Hepatocyte (in vitro differentiated cells): ENCODE measurements at regions not wholly inside any gene's neighbourhood (a gene's known extent, or its start where the extent isn't known, plus 50 kb on each side); places are given as distances from the start of the nearest gene placed in this dataset.

ENCODE experiments used
- DNase-seq: peaks from one replicate; pipeline ENCODE4 v3.0.0-alpha.2; 2016; ENCODE audit warnings: low spot score
- H2AFZ ChIP-seq: fragments of 200-600 bp; sonication (generic); 2 replicates; pipeline ENCODE4 v1.6.0; 2016; ENCODE audit warnings: antibody characterized with exemption, mild to moderate bottlenecking
- H3K27ac ChIP-seq: fragments of 200-600 bp; sonication (generic); 2 replicates; pipeline ENCODE4 v1.5.1; 2016; ENCODE audit warnings: mild to moderate bottlenecking
- H3K27me3 ChIP-seq: fragments of 200-600 bp; sonication (generic); 2 replicates; pipeline ENCODE4 v1.6.1; 2016
- H3K36me3 ChIP-seq: fragments of 200-600 bp; sonication (generic); replicated peaks from 2 replicates; pipeline ENCODE4 v1.5.1; 2016; ENCODE audit warnings: low read depth; ENCODE audit not compliant: insufficient read depth
- H3K4me1 ChIP-seq: fragments of 200-600 bp; sonication (generic); 2 replicates; pipeline ENCODE4 v1.5.1; 2016; ENCODE audit warnings: mild to moderate bottlenecking, moderate library complexity; ENCODE audit not compliant: insufficient read depth
- H3K4me2 ChIP-seq: fragments of 200-600 bp; sonication (generic); 2 replicates; pipeline ENCODE4 v1.6.0; 2016
- H3K4me3 ChIP-seq: fragments of 200-600 bp; sonication (generic); 2 replicates; pipeline ENCODE4 v1.5.1; 2016; ENCODE audit warnings: mild to moderate bottlenecking
- H3K79me2 ChIP-seq: fragments of 200-600 bp; sonication (generic); 2 replicates; pipeline ENCODE4 v1.6.0; 2017; ENCODE audit warnings: mild to moderate bottlenecking
- H3K9me2 ChIP-seq: fragments of 200-600 bp; sonication (generic); replicated peaks from 2 replicates; pipeline ENCODE4 v1.6.0; 2017; ENCODE audit warnings: mild to moderate bottlenecking; ENCODE audit not compliant: insufficient read depth
- H3K9me3 ChIP-seq: fragments of 200-600 bp; sonication (generic); 2 replicates; pipeline ENCODE4 v1.5.1; 2016; ENCODE audit warnings: low read depth, mild to moderate bottlenecking
- H4K20me1 ChIP-seq: fragments of 200-600 bp; sonication (generic); 2 replicates; pipeline ENCODE4 v1.6.0; 2016; ENCODE audit warnings: mild to moderate bottlenecking; ENCODE audit not compliant: insufficient read depth, poor library complexity, severe bottlenecking
- CTCF ChIP-seq: fragments of 200-600 bp; sonication (generic); IDR thresholded peaks from 2 replicates; pipeline ENCODE4 v1.5.1; 2016; ENCODE audit warnings: antibody characterized with exemption, mild to moderate bottlenecking; ENCODE audit not compliant: poor library complexity
- EZH2 ChIP-seq: fragments of 200-600 bp; sonication (generic); IDR thresholded peaks from 2 replicates; pipeline ENCODE4 v1.6.1; 2016; ENCODE audit warnings: antibody characterized with exemption, mild to moderate bottlenecking, borderline replicate concordance
- EZH2phosphoT487 ChIP-seq: fragments of 200-600 bp; sonication (generic); IDR thresholded peaks from one replicate; pipeline ENCODE4 v1.6.1; 2018; ENCODE audit warnings: antibody characterized with exemption, mild to moderate bottlenecking, low read depth, moderate library complexity; ENCODE audit not compliant: unreplicated experiment, severe bottlenecking
- WGBS: methylation state at CpG from one replicate; pipeline ENCODE4 v1.1.6; 2016; ENCODE audit warnings: low lambda C conversion rate; ENCODE audit errors: missing lambda C conversion rate; 5-methylcytosine and 5-hydroxymethylcytosine counted together

DNA sequence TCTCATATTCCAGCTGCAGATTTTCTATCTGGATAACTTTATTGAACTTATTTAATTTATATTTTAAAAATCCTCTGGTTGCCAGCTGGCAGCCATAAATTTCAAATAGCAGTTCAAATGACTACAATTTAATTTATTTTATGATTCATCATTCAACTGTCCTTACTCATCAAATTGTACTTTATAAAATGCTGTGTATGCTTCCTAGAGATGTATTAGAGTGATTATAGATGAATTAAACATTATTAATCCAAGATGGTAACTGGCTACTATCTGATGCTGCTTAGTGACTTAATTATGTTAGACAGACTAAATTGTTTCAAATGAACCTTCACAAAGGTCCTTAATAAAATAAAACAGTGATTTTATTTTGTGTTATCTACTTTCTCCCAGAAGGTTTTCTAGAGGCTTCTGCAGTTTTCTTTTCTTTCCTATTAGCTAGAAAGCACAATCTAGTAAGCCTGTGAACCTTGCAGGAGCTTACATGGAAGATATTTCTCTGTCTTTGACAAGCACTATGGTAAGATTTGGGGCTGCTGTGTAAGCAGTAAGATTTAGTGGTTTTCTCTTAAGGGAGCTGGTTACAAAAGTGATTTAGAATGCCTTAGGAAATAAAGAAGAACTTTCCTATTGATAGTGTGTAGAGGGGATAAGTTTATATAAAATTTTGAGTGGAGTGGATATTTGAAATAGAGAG, 322.3 kb downstream of the FSIP2 start:
- H3K9me2 ChIP-seq: no peaks in the 10 kb centered on the region
- H3K36me3 ChIP-seq: no peaks in the 10 kb centered on the region
- H2AFZ ChIP-seq: no peak overlapping the region
- H3K4me2 ChIP-seq: no peak overlapping the region
- no peaks in the 10 kb centered on the region for H3K27me3 ChIP-seq
- no peak for DNase-seq
- no peaks in the 10 kb centered on the region for H4K20me1 ChIP-seq
- TF ChIP-seq EZH2phosphoT487 (no peak), EZH2 (no peak), CTCF (no peak)
- no peaks in the 10 kb centered on the region for H3K4me1 ChIP-seq
- no peak overlapping the region for H3K27ac ChIP-seq
- H3K79me2 ChIP-seq: no peaks in the 10 kb centered on the region
- no peak overlapping the region for H3K4me3 ChIP-seq
- no peaks in the 10 kb centered on the region for H3K9me3 ChIP-seq

GRCh38 chr2:186064507-186064906, 325.9 kb downstream of the FSIP2 start:
- Histone ChIP-seq H3K9me2 (no peaks in the 10 kb centered on the region), H3K27ac (no peak overlapping the region), H3K79me2 (no peaks in the 10 kb centered on the region), H3K36me3 (no peaks in the 10 kb centered on the region), H3K4me2 (no peak overlapping the region), H2AFZ (no peak overlapping the region), H3K27me3 (no peaks in the 10 kb centered on the region), H3K9me3 (no peaks in the 10 kb centered on the region), H3K4me3 (no peak overlapping the region), H3K4me1 (no peaks in the 10 kb centered on the region), H4K20me1 (no peaks in the 10 kb centered on the region)
- DNase-seq: no peak
- TF ChIP-seq EZH2 (no peak), EZH2phosphoT487 (no peak), CTCF (no peak)
- 94% methylated on average over 3 of the region's 3 CpGs for WGBS

GRCh38 chr2:186065491-186065890, 326.9 kb downstream of the FSIP2 start:
- Histone ChIP-seq H3K27ac (no peak overlapping the region), H3K27me3 (no peaks in the 10 kb centered on the region), H3K36me3 (no peaks in the 10 kb centered on the region), H4K20me1 (no peaks in the 10 kb centered on the region), H3K9me3 (no peaks in the 10 kb centered on the region), H3K79me2 (no peaks in the 10 kb centered on the region), H3K9me2 (no peaks in the 10 kb centered on the region), H3K4me1 (no peaks in the 10 kb centered on the region), H2AFZ (no peak overlapping the region), H3K4me2 (no peak overlapping the region), H3K4me3 (no peak overlapping the region)
- no peak for DNase-seq
- no peak for TF ChIP-seq CTCF
- TF ChIP-seq EZH2phosphoT487: no peak
- no peak for TF ChIP-seq EZH2
